ENCODE measurements at regions not wholly inside any gene's neighbourhood (a gene's known extent, or its start where the extent isn't known, plus 50 kb on each side); places are given as distances from the start of the nearest gene placed in this dataset.

- WGBS (ENCODE audit: insufficient coverage) = 40% methylated on average over 1 of the region's 6 CpGs
- Histone ChIP-seq H3K4me3 (ENCODE audit: low read depth, low read length) (no peak overlapping the region), H3K36me3 (ENCODE audit: control insufficient read depth, insufficient read depth, low read length) (no peaks in the 10 kb centered on the region), H3K9me3 (ENCODE audit: control insufficient read depth, insufficient read depth, low read length) (peaks cover 1% of the 10 kb centered on the region), H3K27me3 (ENCODE audit: control insufficient read depth, insufficient read depth, low read length) (no peaks in the 10 kb centered on the region), H3K27ac (ENCODE audit: low read depth, low read length) (no peak overlapping the region), H3K4me1 (ENCODE audit: control insufficient read depth, insufficient read depth, low read length) (peaks cover 11% of the 10 kb centered on the region)
- DNase-seq (ENCODE audit: low read depth in 4 of 6, low spot score in 6 of 6) = peak in 2 of 6 donors; percentile 58 to 80
These were observed 367.6 kb upstream of the TSHZ3 start for GRCh38 chr19:31716826-31717225.

DNA sequence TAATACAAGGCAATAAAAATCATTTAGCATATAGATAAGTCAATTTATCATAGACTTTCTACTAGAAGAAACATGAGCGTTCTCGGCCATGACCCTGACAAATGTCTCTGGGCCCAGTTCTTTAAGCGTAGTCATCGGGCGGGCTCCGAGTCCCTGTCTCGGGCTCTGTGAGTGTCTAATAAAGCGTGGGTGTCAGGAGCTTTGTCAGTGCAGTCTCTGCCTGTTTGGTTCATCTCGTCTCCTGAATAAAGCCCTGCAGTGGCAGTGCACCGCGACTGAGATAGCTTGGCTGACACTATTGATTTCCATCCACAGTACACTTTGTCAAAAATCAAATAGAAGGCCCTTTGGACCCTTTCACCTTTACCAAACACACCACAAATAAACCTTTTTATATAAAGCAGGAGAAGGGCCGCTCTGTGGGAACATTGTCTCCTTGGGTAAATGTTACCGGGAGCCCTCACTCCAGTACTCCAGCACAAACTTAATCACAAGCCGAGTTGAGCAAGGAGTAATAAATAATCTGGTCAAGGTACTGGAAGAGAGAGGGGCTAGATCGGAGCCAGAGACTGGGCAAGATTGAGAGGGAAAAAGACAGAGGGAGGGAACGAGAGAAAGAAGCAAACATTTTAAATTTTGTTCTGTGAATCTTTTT is 368.2 kb upstream of the TSHZ3 start:
- Histone ChIP-seq H3K36me3 (ENCODE audit: control insufficient read depth, insufficient read depth, low read length) (no peaks in the 10 kb centered on the region), H3K27me3 (ENCODE audit: control insufficient read depth, insufficient read depth, low read length) (no peaks in the 10 kb centered on the region), H3K4me1 (ENCODE audit: control insufficient read depth, insufficient read depth, low read length) (peaks cover 11% of the 10 kb centered on the region), H3K27ac (ENCODE audit: low read depth, low read length) (no peak overlapping the region), H3K9me3 (ENCODE audit: control insufficient read depth, insufficient read depth, low read length) (peaks cover 1% of the 10 kb centered on the region), H3K4me3 (ENCODE audit: low read depth, low read length) (no peak overlapping the region)
- WGBS (ENCODE audit: insufficient coverage) = 42% methylated on average over 6 of the region's 16 CpGs
- DNase-seq (ENCODE audit: low read depth in 4 of 6, low spot score in 6 of 6) = peak in 2 of 6 donors; percentile 31 to 72

DNA sequence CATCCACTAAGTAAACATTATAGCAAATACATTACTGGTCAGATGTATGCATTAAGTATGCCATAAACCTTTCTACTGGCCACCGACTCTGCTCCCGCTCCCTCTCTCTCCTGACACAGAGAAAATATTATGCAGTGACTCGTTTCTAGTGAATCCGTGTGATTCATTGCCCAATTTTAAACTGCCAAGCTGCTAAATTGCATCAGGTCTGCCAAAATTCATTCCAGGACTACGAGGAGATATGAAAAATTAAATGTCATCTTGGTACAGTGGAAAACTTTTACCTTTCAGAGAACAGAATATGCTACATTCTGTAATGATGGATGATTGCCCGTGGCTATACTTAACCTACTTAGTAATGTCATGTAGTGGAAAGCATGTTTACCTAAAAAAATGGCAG is 368.8 kb upstream of the TSHZ3 start:
- no peaks in the 10 kb centered on the region for H3K27me3 ChIP-seq (ENCODE audit: control insufficient read depth, insufficient read depth, low read length)
- H3K9me3 ChIP-seq (ENCODE audit: control insufficient read depth, insufficient read depth, low read length) = no peaks in the 10 kb centered on the region
- peak in 2 of 6 donors; percentile 63 to 77 for DNase-seq (ENCODE audit: low read depth in 4 of 6, low spot score in 6 of 6)
- peaks cover 11% of the 10 kb centered on the region for H3K4me1 ChIP-seq (ENCODE audit: control insufficient read depth, insufficient read depth, low read length)
- 40% methylated on average over 4 of the region's 6 CpGs for WGBS (ENCODE audit: insufficient coverage)
- H3K27ac ChIP-seq (ENCODE audit: low read depth, low read length) = no peak overlapping the region
- H3K36me3 ChIP-seq (ENCODE audit: control insufficient read depth, insufficient read depth, low read length) = no peaks in the 10 kb centered on the region
- H3K4me3 ChIP-seq (ENCODE audit: low read depth, low read length) = no peak overlapping the region

DNA sequence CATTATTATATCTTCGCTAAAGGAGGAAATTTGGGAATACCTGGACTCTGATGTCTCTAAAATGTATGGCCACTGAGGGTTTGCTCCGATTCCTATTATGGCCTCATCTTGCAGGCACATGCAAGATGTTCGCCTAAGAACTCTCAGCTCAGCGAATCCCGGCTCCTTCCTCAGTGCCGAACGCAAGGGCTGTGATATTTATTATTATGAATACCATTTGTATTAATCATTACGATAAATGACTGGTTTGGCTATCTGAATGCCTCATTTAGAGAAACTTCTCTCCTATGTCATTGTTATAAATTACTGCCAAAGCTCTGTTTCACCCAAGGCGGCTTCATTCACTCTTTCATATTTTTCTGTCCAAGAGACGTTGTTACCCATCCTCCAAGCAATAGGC is 369.7 kb upstream of the TSHZ3 start:
- Histone ChIP-seq H3K4me3 (ENCODE audit: low read depth, low read length) (no peak overlapping the region), H3K27me3 (ENCODE audit: control insufficient read depth, insufficient read depth, low read length) (no peaks in the 10 kb centered on the region), H3K27ac (ENCODE audit: low read depth, low read length) (no peak overlapping the region), H3K9me3 (ENCODE audit: control insufficient read depth, insufficient read depth, low read length) (no peaks in the 10 kb centered on the region), H3K4me1 (ENCODE audit: control insufficient read depth, insufficient read depth, low read length) (peaks cover 11% of the 10 kb centered on the region), H3K36me3 (ENCODE audit: control insufficient read depth, insufficient read depth, low read length) (no peaks in the 10 kb centered on the region)
- peak in 1 of 6 donors; percentile 79 for DNase-seq (ENCODE audit: low read depth in 4 of 6, low spot score in 6 of 6)
- WGBS (ENCODE audit: insufficient coverage) = 58% methylated on average over 3 of the region's 10 CpGs

- Histone ChIP-seq H3K4me3 (ENCODE audit: low read depth, low read length) (no peak overlapping the region), H3K36me3 (ENCODE audit: control insufficient read depth, insufficient read depth, low read length) (no peaks in the 10 kb centered on the region), H3K9me3 (ENCODE audit: control insufficient read depth, insufficient read depth, low read length) (no peaks in the 10 kb centered on the region), H3K4me1 (ENCODE audit: control insufficient read depth, insufficient read depth, low read length) (no peaks in the 10 kb centered on the region), H3K27me3 (ENCODE audit: control insufficient read depth, insufficient read depth, low read length) (no peaks in the 10 kb centered on the region), H3K27ac (ENCODE audit: low read depth, low read length) (no peak overlapping the region)
- no peak for DNase-seq (ENCODE audit: low read depth in 4 of 6, low spot score in 6 of 6)
- no CpG with 5 or more reads among the region's 1 CpG for WGBS (ENCODE audit: insufficient coverage)
These were observed 373.9 kb upstream of the TSHZ3 start for GRCh38 chr19:31723101-31723500.

DNA sequence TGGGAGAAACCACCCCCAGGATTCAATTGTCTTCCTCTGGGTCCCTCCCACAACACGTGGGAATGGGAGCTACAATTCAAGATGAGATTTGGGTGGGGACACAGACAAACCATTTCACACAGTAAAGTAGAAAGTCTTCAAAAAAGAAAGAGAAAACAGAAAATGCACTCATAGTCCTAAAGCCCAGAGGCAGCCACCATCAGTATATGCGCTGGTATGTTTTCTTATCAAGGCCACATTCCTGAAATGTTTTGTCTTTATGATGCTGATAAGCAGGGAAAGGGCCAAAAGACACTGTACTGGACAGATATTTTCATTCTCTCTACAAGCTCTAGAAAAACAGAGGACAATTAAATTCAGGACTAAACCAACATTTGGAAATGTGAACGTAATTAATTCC is 375.8 kb upstream of the TSHZ3 start:
- Histone ChIP-seq H3K27ac (ENCODE audit: low read depth, low read length) (no peak overlapping the region), H3K36me3 (ENCODE audit: control insufficient read depth, insufficient read depth, low read length) (no peaks in the 10 kb centered on the region)
- WGBS (ENCODE audit: insufficient coverage) = no CpG with 5 or more reads among the region's 3 CpGs

GRCh38 chr19:31727536-31727935 is 378.3 kb upstream of the TSHZ3 start:
- Histone ChIP-seq H3K27me3 (ENCODE audit: control insufficient read depth, insufficient read depth, low read length) (no peaks in the 10 kb centered on the region), H3K4me3 (ENCODE audit: low read depth, low read length) (no peak overlapping the region), H3K36me3 (ENCODE audit: control insufficient read depth, insufficient read depth, low read length) (no peaks in the 10 kb centered on the region), H3K4me1 (ENCODE audit: control insufficient read depth, insufficient read depth, low read length) (no peaks in the 10 kb centered on the region), H3K27ac (ENCODE audit: low read depth, low read length) (no peak overlapping the region), H3K9me3 (ENCODE audit: control insufficient read depth, insufficient read depth, low read length) (no peaks in the 10 kb centered on the region)
- WGBS (ENCODE audit: insufficient coverage) = 85% methylated on average over 5 of the region's 10 CpGs
- DNase-seq (ENCODE audit: low read depth in 4 of 6, low spot score in 6 of 6) = no peak

More for the DNA sequence above, 375.8 kb upstream of the TSHZ3 start:
- H3K4me1 ChIP-seq (ENCODE audit: control insufficient read depth, insufficient read depth, low read length) = no peaks in the 10 kb centered on the region
- DNase-seq (ENCODE audit: low read depth in 4 of 6, low spot score in 6 of 6) = no peak
- no peaks in the 10 kb centered on the region for H3K27me3 ChIP-seq (ENCODE audit: control insufficient read depth, insufficient read depth, low read length)
- no peaks in the 10 kb centered on the region for H3K9me3 ChIP-seq (ENCODE audit: control insufficient read depth, insufficient read depth, low read length)
- H3K4me3 ChIP-seq (ENCODE audit: low read depth, low read length) = no peak overlapping the region

DNA sequence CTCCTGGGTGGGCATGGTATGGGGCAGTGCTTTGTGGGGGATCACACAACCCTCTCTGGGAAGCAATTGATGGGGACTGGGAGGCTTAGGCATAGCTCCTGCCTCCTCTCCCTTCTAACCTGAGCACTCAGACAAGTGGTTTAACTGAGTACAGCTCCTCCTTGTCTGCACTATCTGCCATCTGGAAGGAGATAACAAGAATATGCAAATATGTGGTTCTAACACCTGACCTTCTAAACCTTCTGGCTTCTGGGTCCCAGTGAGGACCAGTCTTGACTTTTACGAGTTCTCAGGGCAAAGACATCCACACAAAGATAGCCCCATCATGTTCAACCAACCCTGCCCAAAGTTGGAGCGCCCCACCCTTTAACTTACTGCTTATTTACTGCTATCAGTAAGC is 381.0 kb upstream of the TSHZ3 start:
- no peak for DNase-seq (ENCODE audit: low read depth in 4 of 6, low spot score in 6 of 6)
- no peak overlapping the region for H3K4me3 ChIP-seq (ENCODE audit: low read depth, low read length)
- no peaks in the 10 kb centered on the region for H3K36me3 ChIP-seq (ENCODE audit: control insufficient read depth, insufficient read depth, low read length)
- H3K27ac ChIP-seq (ENCODE audit: low read depth, low read length) = no peak overlapping the region
- no peaks in the 10 kb centered on the region for H3K4me1 ChIP-seq (ENCODE audit: control insufficient read depth, insufficient read depth, low read length)
- no peaks in the 10 kb centered on the region for H3K9me3 ChIP-seq (ENCODE audit: control insufficient read depth, insufficient read depth, low read length)
- H3K27me3 ChIP-seq (ENCODE audit: control insufficient read depth, insufficient read depth, low read length) = no peaks in the 10 kb centered on the region
- 86% methylated on average over 2 of the region's 2 CpGs for WGBS (ENCODE audit: insufficient coverage)

DNA sequence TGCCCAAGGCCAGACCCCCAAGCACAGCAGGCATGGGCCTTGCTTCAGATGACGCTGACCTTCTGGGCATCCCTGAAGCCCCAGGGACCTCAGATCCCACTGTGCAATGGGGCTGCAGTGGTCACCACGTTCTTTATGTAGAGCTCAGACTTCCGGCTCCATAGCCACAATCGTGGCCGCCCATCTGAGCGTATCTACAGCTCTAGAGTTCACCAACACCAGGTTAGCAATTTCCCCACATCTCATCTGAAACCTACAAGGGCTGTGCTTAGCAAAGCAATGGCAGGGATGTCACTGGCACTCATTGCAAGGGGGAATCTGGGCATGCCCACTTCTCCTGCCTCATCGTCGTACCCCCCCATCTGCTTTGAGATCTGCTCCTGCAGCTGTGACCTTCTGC is 384.4 kb upstream of the TSHZ3 start:
- H3K4me3 ChIP-seq (ENCODE audit: low read depth, low read length) = no peak overlapping the region
- 82% methylated on average over 8 of the region's 8 CpGs for WGBS (ENCODE audit: insufficient coverage)
- no peaks in the 10 kb centered on the region for H3K27me3 ChIP-seq (ENCODE audit: control insufficient read depth, insufficient read depth, low read length)
- no peaks in the 10 kb centered on the region for H3K9me3 ChIP-seq (ENCODE audit: control insufficient read depth, insufficient read depth, low read length)
- no peak for DNase-seq (ENCODE audit: low read depth in 4 of 6, low spot score in 6 of 6)
- no peak overlapping the region for H3K27ac ChIP-seq (ENCODE audit: low read depth, low read length)
- H3K4me1 ChIP-seq (ENCODE audit: control insufficient read depth, insufficient read depth, low read length) = no peaks in the 10 kb centered on the region
- no peaks in the 10 kb centered on the region for H3K36me3 ChIP-seq (ENCODE audit: control insufficient read depth, insufficient read depth, low read length)

DNA sequence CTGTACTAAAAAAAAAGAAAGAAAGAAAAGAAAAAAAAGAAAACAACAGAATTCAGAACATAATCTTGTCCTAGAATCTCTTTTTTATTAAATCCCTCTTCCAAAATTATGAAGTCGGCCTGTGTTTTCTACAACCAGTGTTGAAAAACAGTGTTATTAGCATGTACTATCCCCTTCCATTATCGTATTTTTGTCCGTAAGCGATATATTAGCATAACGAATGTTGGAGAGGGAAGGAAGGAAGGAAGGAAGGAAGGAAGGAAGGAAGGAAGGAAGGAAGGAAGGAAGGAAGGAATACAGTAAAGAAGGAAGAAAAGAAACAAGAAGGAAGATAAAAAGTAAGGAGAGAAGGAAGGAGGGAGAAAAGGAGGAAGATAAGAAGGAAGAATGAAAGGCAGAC is 393.0 kb upstream of the TSHZ3 start:
- Histone ChIP-seq H3K4me1 (ENCODE audit: control insufficient read depth, insufficient read depth, low read length) (peaks cover 10% of the 10 kb centered on the region), H3K9me3 (ENCODE audit: control insufficient read depth, insufficient read depth, low read length) (no peaks in the 10 kb centered on the region), H3K4me3 (ENCODE audit: low read depth, low read length) (no peak overlapping the region), H3K27ac (ENCODE audit: low read depth, low read length) (no peak overlapping the region), H3K36me3 (ENCODE audit: control insufficient read depth, insufficient read depth, low read length) (no peaks in the 10 kb centered on the region), H3K27me3 (ENCODE audit: control insufficient read depth, insufficient read depth, low read length) (no peaks in the 10 kb centered on the region)
- WGBS (ENCODE audit: insufficient coverage) = no CpG with 5 or more reads among the region's 5 CpGs
- DNase-seq (ENCODE audit: low read depth in 4 of 6, low spot score in 6 of 6) = no peak

All from spinal cord (tissue), 9 donors.